GM06990 (cell line): ENCODE measurements at regions not wholly inside any gene's neighbourhood (a gene's known extent, or its start where the extent isn't known, plus 50 kb on each side); places are given as distances from the start of the nearest gene placed in this dataset.

Experiments used
- DNase-seq: peaks from one replicate; pipeline ENCODE4 v3.0.0-alpha.2; 2011; ENCODE audit not compliant: insufficient read length; ENCODE audit errors: extremely low read depth
- H3K27me3 ChIP-seq: replicated peaks from 2 replicates; pipeline ENCODE4 v1.6.0; 2011; ENCODE audit warnings: low read length; ENCODE audit not compliant: control insufficient read depth, insufficient read depth
- H3K36me3 ChIP-seq: 2 replicates; pipeline ENCODE4 v1.5.1; 2011; ENCODE audit warnings: low read length; ENCODE audit not compliant: control insufficient read depth, insufficient read depth
- H3K4me3 ChIP-seq: replicated peaks from 2 replicates; pipeline ENCODE4 v1.5.1; 2011; ENCODE audit warnings: low read depth, mild to moderate bottlenecking, control low read depth, low read length
- CTCF ChIP-seq: IDR thresholded peaks from 2 replicates; pipeline ENCODE4 v1.5.1; 2011; ENCODE audit warnings: low read length, control low read depth, mild to moderate bottlenecking, inconsistent platforms; ENCODE audit not compliant: insufficient read depth, poor library complexity, severe bottlenecking

GRCh38 chr10:10132009-10132408 lies 885.7 kb upstream of the CELF2 start:
- Histone ChIP-seq H3K36me3 (no peaks in the 10 kb centered on the region), H3K4me3 (no peak overlapping the region), H3K27me3 (no peaks in the 10 kb centered on the region)
- TF ChIP-seq CTCF = no peak
- DNase-seq = no peak

- DNase-seq = no peak
- TF ChIP-seq CTCF = no peak
- Histone ChIP-seq H3K27me3 (no peaks in the 10 kb centered on the region), H3K4me3 (no peak overlapping the region), H3K36me3 (no peaks in the 10 kb centered on the region)
Observed at GRCh38 chr10:10133281-10133680, 884.4 kb upstream of the CELF2 start.

GRCh38 chr10:10138685-10139084 lies 879.0 kb upstream of the CELF2 start:
- no peaks in the 10 kb centered on the region for H3K27me3 ChIP-seq
- no peak overlapping the region for H3K4me3 ChIP-seq
- TF ChIP-seq CTCF = no peak
- no peaks in the 10 kb centered on the region for H3K36me3 ChIP-seq
- no peak for DNase-seq

GRCh38 chr10:10141782-10142382 lies 875.8 kb upstream of the CELF2 start:
- Histone ChIP-seq H3K4me3 (no peak overlapping the region), H3K27me3 (no peaks in the 10 kb centered on the region), H3K36me3 (no peaks in the 10 kb centered on the region)
- no peak for DNase-seq
- no peak for TF ChIP-seq CTCF

- H3K27me3 ChIP-seq = no peaks in the 10 kb centered on the region
- DNase-seq = no peak
- no peak for TF ChIP-seq CTCF
- no peaks in the 10 kb centered on the region for H3K36me3 ChIP-seq
- H3K4me3 ChIP-seq = no peak overlapping the region
Observed at GRCh38 chr10:10146604-10147003, 871.1 kb upstream of the CELF2 start.

GRCh38 chr10:10149899-10150298 lies 867.8 kb upstream of the CELF2 start:
- DNase-seq = no peak
- TF ChIP-seq CTCF = no peak
- Histone ChIP-seq H3K4me3 (no peak overlapping the region), H3K36me3 (no peaks in the 10 kb centered on the region), H3K27me3 (no peaks in the 10 kb centered on the region)
